Panc1 (cell line): ENCODE measurements at regions not wholly inside any gene's neighbourhood (a gene's known extent, or its start where the extent isn't known, plus 50 kb on each side); places are given as distances from the start of the nearest gene placed in this dataset.

Experiments used
- ATAC-seq: fragments of 200-7000 bp; cut with Tn5 transposase; 2 replicates; pipeline ENCODE4 v1.9.1; 2020; ENCODE audit warnings: mild to moderate bottlenecking, moderate library complexity
- BruUV-seq: library from RNA; stranded (reverse); fragments of 400-500 nt; replicated peaks from 2 replicates; lab custom pipeline; 2021; lab: Mats Ljungman, UMichigan
- CTCF ChIA-PET: fragments of 300-600 bp; sonication (Branson Sonifier 250); formaldehyde crosslinking; loops from one replicate; lab custom pipeline; 2022; ENCODE audit warnings: antibody characterized with exemption; lab: Charles Lee
- POLR2A ChIA-PET: fragments of 300-600 bp; sonication (Branson Sonifier 250); formaldehyde crosslinking; loops from one replicate; lab custom pipeline; 2022; ENCODE audit warnings: antibody characterized with exemption; lab: Charles Lee
- DNase-seq: peaks from one replicate; pipeline ENCODE4 v3.0.0-alpha.2; 2010; ENCODE audit warnings: low read depth, low spot score
- H3K27ac ChIP-seq: 2 replicates; pipeline ENCODE4 v1.5.1; 2011; ENCODE audit warnings: mild to moderate bottlenecking, low read length, inconsistent platforms
- H3K27me3 ChIP-seq: fragments of 200-500 bp; sonication (Bioruptor generic); 2 replicates; pipeline ENCODE4 v1.6.0; 2014; ENCODE audit warnings: low read length, inconsistent platforms; ENCODE audit not compliant: control insufficient read depth, insufficient read depth
- H3K36me3 ChIP-seq: fragments of 200-500 bp; sonication (Bioruptor generic); 2 replicates; pipeline ENCODE4 v1.5.1; 2014; ENCODE audit warnings: inconsistent platforms, mild to moderate bottlenecking, low read length, moderate library complexity; ENCODE audit not compliant: control insufficient read depth, insufficient read depth
- H3K4me1 ChIP-seq: 2 replicates; pipeline ENCODE4 v1.5.1; 2011; ENCODE audit warnings: inconsistent platforms, mild to moderate bottlenecking, low read length, moderate library complexity; ENCODE audit not compliant: control insufficient read depth, insufficient read depth
- H3K4me3 ChIP-seq, 2 experiments: 2 replicates each; pipeline ENCODE4 v1.5.1; 2011 to 2012; ENCODE audit warnings: low read depth in 2 of 2, low read length in 2 of 2, mild to moderate bottlenecking in 2 of 2, inconsistent platforms in 1 of 2, moderate library complexity in 1 of 2
- H3K9me3 ChIP-seq: fragments of 200-500 bp; sonication (Bioruptor generic); 2 replicates; pipeline ENCODE4 v1.5.1; 2014; ENCODE audit warnings: low read depth, mild to moderate bottlenecking, inconsistent platforms, low read length, moderate library complexity; ENCODE audit not compliant: control insufficient read depth, insufficient read depth
- CTCF ChIP-seq: fragments of 450-650 bp; IDR thresholded peaks from 2 replicates; pipeline ENCODE4 v1.5.1; 2017; ENCODE audit warnings: mild to moderate bottlenecking
- POLR2AphosphoS5 ChIP-seq: IDR thresholded peaks from 2 replicates; pipeline ENCODE4 v1.6.1; 2012; ENCODE audit warnings: mild to moderate bottlenecking, low read depth, low read length, moderate library complexity
- REST ChIP-seq, 2 experiments: IDR thresholded peaks; 2 replicates each; pipeline ENCODE4 v1.6.1; 2011 to 2012; ENCODE audit warnings: low read depth in 2 of 2, control low read depth in 1 of 2, low read length in 1 of 2, mild to moderate bottlenecking in 1 of 2, moderate library complexity in 1 of 2; ENCODE audit not compliant: insufficient read depth in 1 of 2
- SIN3A ChIP-seq: IDR thresholded peaks from 2 replicates; pipeline ENCODE4 v1.6.1; 2012; ENCODE audit warnings: low read depth, mild to moderate bottlenecking, low read length, moderate library complexity, borderline replicate concordance; ENCODE audit not compliant: insufficient read depth
- TCF7L2 ChIP-seq: IDR thresholded peaks from 2 replicates; pipeline ENCODE4 v1.6.1; 2011; ENCODE audit warnings: mild to moderate bottlenecking, low read depth, low read length, inconsistent platforms
- in situ Hi-C: cut with HindIII; loops from 2 replicates; pipeline ENCODE4 v1.10.0; 2016; ENCODE audit warnings: low sequenced_read_pairs, low pct_unique_long_range_greater_than_20kb
- intact Hi-C: fragments of 100-400 bp; cut with micrococcal nuclease; formaldehyde crosslinking; loops from one replicate; pipeline ENCODE4 v1.10.0; 2022; ENCODE audit not compliant: unreplicated experiment

GRCh38 chr14:34051966-34052657 lies 101.2 kb upstream of the EGLN3 start:
- intact Hi-C loops = no loop called here

GRCh38 chr14:34050606-34051005 lies 99.7 kb upstream of the EGLN3 start:
- H3K36me3 ChIP-seq = no peaks in the 10 kb centered on the region
- POLR2A ChIA-PET = no interaction called here
- H3K4me3 ChIP-seq = no peak overlapping the region
- no peaks in the 10 kb centered on the region for H3K4me1 ChIP-seq
- in situ Hi-C loops = no loop called here
- no peak for DNase-seq
- intact Hi-C loops = no loop called here
- TF ChIP-seq REST (IDR thresholded peaks at IDR 0.05; ENCODE audit: insufficient read depth in 1 of 2, low read depth in 2 of 2, low read length in 1 of 2) = no peak
- ATAC-seq = no peak
- H3K27me3 ChIP-seq = no peaks in the 10 kb centered on the region
- no peaks in the 10 kb centered on the region for H3K9me3 ChIP-seq
- BruUV-seq = no TSS peak
- no peak overlapping the region for H3K27ac ChIP-seq
- CTCF ChIA-PET = no interaction called here

More at GRCh38 chr14:34051966-34052657, 101.2 kb upstream of the EGLN3 start:
- no peaks in the 10 kb centered on the region for H3K36me3 ChIP-seq
- POLR2A ChIA-PET = no interaction called here
- H3K27ac ChIP-seq = no peak overlapping the region
- no peaks in the 10 kb centered on the region for H3K9me3 ChIP-seq
- no peak for ATAC-seq
- BruUV-seq = no TSS peak
- no peaks in the 10 kb centered on the region for H3K4me1 ChIP-seq
- H3K27me3 ChIP-seq = no peaks in the 10 kb centered on the region
- no peak for DNase-seq
- in situ Hi-C loops = no loop called here
- CTCF ChIA-PET = no interaction called here
- TF ChIP-seq REST (IDR thresholded peaks at IDR 0.05; ENCODE audit: insufficient read depth in 1 of 2, low read depth in 2 of 2, low read length in 1 of 2) = no peak
- TF ChIP-seq CTCF = no peak
- no peak for TF ChIP-seq SIN3A
- no peak for TF ChIP-seq POLR2AphosphoS5
- no peak for TF ChIP-seq TCF7L2
- H3K4me3 ChIP-seq = no peak overlapping the region
